Naive thymus-derived CD4-positive, alpha-beta T cell (primary cell): ENCODE measurements at regions not wholly inside any gene's neighbourhood (a gene's known extent, or its start where the extent isn't known, plus 50 kb on each side); places are given as distances from the start of the nearest gene placed in this dataset.

ENCODE experiments used
- ATAC-seq: fragments of 150-1000 bp; cut with Tn5 transposase; 2 replicates; pipeline ENCODE4 v1.10.0; 2021; ENCODE audit warnings: mild to moderate bottlenecking, moderate library complexity
- CTCF ChIA-PET: fragments of 350-600 bp; sonication (Branson Sonifier 250); formaldehyde crosslinking; loops from one replicate; lab custom pipeline; 2021; ENCODE audit warnings: antibody characterized with exemption; lab: Charles Lee
- POLR2A ChIA-PET: fragments of 350-600 bp; sonication (Branson Sonifier 250); formaldehyde crosslinking; loops from one replicate; lab custom pipeline; 2021; ENCODE audit warnings: antibody characterized with exemption, inconsistent platforms; lab: Charles Lee
- DNase-seq, 9 donors: peaks; one replicate each; pipeline versions ENCODE4 v3.0.0 to v3.0.0-alpha.2; 2020 to 2022; ENCODE audit warnings: mixed read lengths in 1 of 9
- H3K27ac ChIP-seq: one replicate; pipeline ENCODE4 v1.7.0; 2013; ENCODE audit warnings: mild to moderate bottlenecking, low read depth, low read length, moderate library complexity
- H3K27me3 ChIP-seq, 2 donors: one replicate each; pipeline ENCODE4 v1.7.0; 2013; ENCODE audit warnings: low read length in 2 of 2, mild to moderate bottlenecking in 2 of 2, moderate library complexity in 2 of 2; ENCODE audit not compliant: control insufficient read depth in 2 of 2, insufficient read depth in 2 of 2
- H3K36me3 ChIP-seq, 3 experiments: 1 replicate in 2 of 3; 2 replicates in 1 of 3; pipeline ENCODE4 v1.7.0; 2013; ENCODE audit warnings: low read length in 3 of 3, mild to moderate bottlenecking in 3 of 3, moderate library complexity in 1 of 3; ENCODE audit not compliant: insufficient read depth in 3 of 3, control insufficient read depth in 2 of 3
- H3K4me1 ChIP-seq, 2 donors: one replicate each; pipeline ENCODE4 v1.7.0; 2013; ENCODE audit warnings: low read length in 2 of 2, mild to moderate bottlenecking in 2 of 2, moderate library complexity in 1 of 2; ENCODE audit not compliant: control insufficient read depth in 2 of 2, insufficient read depth in 2 of 2
- H3K4me3 ChIP-seq: 2 replicates; pipeline ENCODE4 v1.7.0; 2013; ENCODE audit warnings: mild to moderate bottlenecking, low read length
- H3K9me3 ChIP-seq, 3 experiments: 1 replicate in 2 of 3; 2 replicates in 1 of 3; pipeline ENCODE4 v1.7.0; 2013; ENCODE audit warnings: low read length in 3 of 3; ENCODE audit not compliant: control insufficient read depth in 2 of 3
- H3K27ac Mint-ChIP-seq, 9 donors: one replicate each; pipeline ENCODE4 v1.8.0; 2020 to 2022; ENCODE audit warnings: mixed read lengths in 9 of 9, mild to moderate bottlenecking in 8 of 9, moderate library complexity in 5 of 9, inconsistent platforms in 2 of 9
- H3K27me3 Mint-ChIP-seq, 5 donors: one replicate each; pipeline ENCODE4 v1.8.0; 2021 to 2022; ENCODE audit warnings: mixed read lengths in 5 of 5, mild to moderate bottlenecking in 1 of 5
- H3K36me3 Mint-ChIP-seq, 5 donors: one replicate each; pipeline ENCODE4 v1.8.0; 2020 to 2022; ENCODE audit warnings: mixed read lengths in 5 of 5, mild to moderate bottlenecking in 3 of 5, inconsistent platforms in 1 of 5
- H3K4me1 Mint-ChIP-seq, 7 donors: one replicate each; pipeline ENCODE4 v1.8.0; 2020 to 2022; ENCODE audit warnings: mixed read lengths in 7 of 7, mild to moderate bottlenecking in 3 of 7, inconsistent platforms in 1 of 7
- H3K4me3 Mint-ChIP-seq, 10 donors: one replicate each; pipeline ENCODE4 v1.8.0; 2020 to 2022; ENCODE audit warnings: mild to moderate bottlenecking in 10 of 10, mixed read lengths in 10 of 10, moderate library complexity in 6 of 10, inconsistent platforms in 2 of 10
- H3K9me3 Mint-ChIP-seq, 11 donors: one replicate each; pipeline ENCODE4 v1.8.0; 2020 to 2022; ENCODE audit warnings: mixed read lengths in 11 of 11, mild to moderate bottlenecking in 4 of 11, inconsistent platforms in 1 of 11, moderate library complexity in 1 of 11
- intact Hi-C, 2 donors: fragments of 100-400 bp; cut with micrococcal nuclease; formaldehyde crosslinking; loops; one replicate each; pipeline ENCODE4 v1.15.1; 2023

DNA sequence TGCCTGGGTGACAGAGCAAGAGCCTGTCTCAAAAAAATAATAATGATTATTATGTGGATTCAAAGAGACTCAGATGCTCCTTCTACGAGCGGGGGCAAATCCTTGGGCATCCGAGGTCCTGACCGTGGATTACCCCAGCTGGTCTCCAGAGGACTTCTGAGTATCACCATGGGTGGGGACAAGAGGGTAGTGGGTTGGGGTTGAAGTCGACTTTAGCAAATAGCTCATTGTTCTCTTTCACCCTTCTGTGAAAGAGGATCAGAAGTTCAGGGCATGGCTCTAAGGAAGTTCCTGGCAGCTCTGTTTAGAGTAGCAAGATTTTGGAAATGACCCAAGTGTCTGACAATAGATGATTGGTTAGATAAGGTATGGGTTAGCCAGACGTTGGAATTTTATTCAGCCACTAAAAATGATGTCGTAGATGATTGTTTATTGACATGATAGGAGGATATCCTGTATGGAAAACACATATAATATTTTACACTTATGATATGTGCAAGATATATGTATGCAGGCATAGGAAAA lies 59.0 kb upstream of the SPRED2 start:
- Mint-ChIP-seq H3K36me3 (peaks cover 0 to 14% (median 7%) of the 10 kb centered on the region in 5 donors), H3K27me3 (peaks cover 5 to 28% (median 19%) of the 10 kb centered on the region in 5 donors), H3K4me3 (no peak overlapping the region), H3K4me1 (no peaks in the 10 kb centered on the region), H3K27ac (no peak overlapping the region), H3K9me3 (peaks cover 0 to 35% (median 11%) of the 10 kb centered on the region in 11 donors)
- H3K9me3 ChIP-seq = peaks cover 0 to 8% (median 0%) of the 10 kb centered on the region in 3 experiments
- intact Hi-C loops = no loop called here
- no peaks in the 10 kb centered on the region for H3K36me3 ChIP-seq
- no peak overlapping the region for H3K27ac ChIP-seq
- no peaks in the 10 kb centered on the region for H3K27me3 ChIP-seq
- DNase-seq = no peak
- no peak for ATAC-seq
- POLR2A ChIA-PET = no interaction called here
- CTCF ChIA-PET = no interaction called here
- H3K4me1 ChIP-seq = no peaks in the 10 kb centered on the region
- H3K4me3 ChIP-seq = no peak overlapping the region

DNA sequence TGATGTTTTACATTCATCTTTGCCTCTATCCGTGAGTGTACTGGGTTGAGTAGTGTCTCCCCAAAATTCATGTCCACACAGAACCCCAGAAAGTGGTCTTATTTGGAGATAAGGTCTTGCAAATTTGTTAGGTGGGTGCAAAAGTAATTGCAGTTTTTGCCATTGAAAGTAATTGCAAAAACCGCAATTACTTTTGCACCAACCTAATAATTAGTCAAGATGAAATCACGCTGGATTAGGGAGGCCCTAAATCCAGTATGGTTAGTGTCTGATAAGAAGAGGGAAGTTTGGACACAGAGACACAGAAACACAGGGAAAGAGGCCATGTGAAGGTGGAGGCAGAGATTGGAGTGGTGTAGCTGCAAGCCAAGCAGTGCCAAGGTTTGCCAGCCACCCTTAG lies 57.8 kb upstream of the SPRED2 start:
- Mint-ChIP-seq H3K27ac (no peak overlapping the region), H3K9me3 (peaks cover 0 to 37% (median 12%) of the 10 kb centered on the region in 11 donors), H3K36me3 (peaks cover 0 to 15% (median 7%) of the 10 kb centered on the region in 5 donors), H3K4me1 (no peaks in the 10 kb centered on the region), H3K27me3 (peaks cover 5 to 28% (median 19%) of the 10 kb centered on the region in 5 donors), H3K4me3 (no peak overlapping the region)
- Histone ChIP-seq H3K9me3 (peaks cover 0 to 8% (median 0%) of the 10 kb centered on the region in 3 experiments), H3K4me3 (no peak overlapping the region), H3K4me1 (no peaks in the 10 kb centered on the region), H3K27me3 (no peaks in the 10 kb centered on the region), H3K36me3 (no peaks in the 10 kb centered on the region), H3K27ac (no peak overlapping the region)
- ATAC-seq (no peak), DNase-seq (no peak)
- ChIA-PET POLR2A (no interaction called here), CTCF (no interaction called here)
- intact Hi-C loops = no loop called here

DNA sequence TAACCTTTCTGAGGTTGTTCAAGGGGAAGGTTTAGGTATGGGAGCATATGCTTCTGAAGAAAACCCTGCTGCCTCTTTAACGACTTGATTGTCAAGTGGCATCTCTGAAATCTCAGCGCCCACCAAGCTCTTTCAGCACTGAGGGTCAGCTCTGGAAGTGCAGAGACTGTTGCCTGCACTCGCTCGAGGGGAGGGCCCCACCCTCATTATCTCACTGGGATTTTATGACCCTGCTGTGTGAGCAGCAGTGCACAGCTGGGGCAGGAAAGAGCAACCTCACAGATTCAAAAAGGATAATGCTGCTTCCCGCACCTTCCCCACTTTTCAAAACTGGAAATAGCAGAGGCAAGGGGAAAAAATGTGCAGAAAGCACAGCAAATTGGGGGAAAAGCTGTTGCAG lies 56.9 kb upstream of the SPRED2 start:
- Mint-ChIP-seq H3K4me3 (no peak overlapping the region), H3K9me3 (peaks cover 0 to 37% (median 12%) of the 10 kb centered on the region in 11 donors)
- CTCF ChIA-PET = no interaction called here

DNA sequence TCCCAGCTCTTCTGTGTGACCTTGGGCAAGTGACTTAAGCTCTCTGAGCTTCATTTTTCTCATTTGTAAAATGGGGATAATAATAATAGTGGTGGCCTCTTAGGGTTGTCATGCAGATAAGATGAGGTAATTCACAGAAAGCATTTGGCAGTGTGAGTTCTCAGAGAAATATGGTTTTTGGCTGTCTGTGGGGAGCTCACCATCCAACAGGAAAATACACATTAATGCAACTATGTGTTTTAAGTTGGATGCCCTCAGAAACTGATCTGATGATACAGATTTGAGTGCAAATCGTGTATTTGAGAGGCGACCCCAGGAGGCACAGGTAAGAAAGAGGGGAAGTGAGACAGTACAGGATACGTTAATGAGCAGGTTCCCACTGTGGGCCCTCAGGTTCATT lies 56.1 kb upstream of the SPRED2 start:
- Histone ChIP-seq H3K27me3 (no peaks in the 10 kb centered on the region), H3K36me3 (no peaks in the 10 kb centered on the region), H3K9me3 (peaks cover 0 to 8% (median 0%) of the 10 kb centered on the region in 3 experiments), H3K4me1 (no peaks in the 10 kb centered on the region), H3K27ac (no peak overlapping the region), H3K4me3 (no peak overlapping the region)
- ChIA-PET POLR2A (no interaction called here), CTCF (no interaction called here)
- intact Hi-C loops = no loop called here
- H3K36me3 Mint-ChIP-seq = peaks cover 0 to 17% (median 7%) of the 10 kb centered on the region in 5 donors
- H3K9me3 Mint-ChIP-seq = peaks cover 0 to 37% (median 12%) of the 10 kb centered on the region in 11 donors
- peaks cover 2 to 28% (median 19%) of the 10 kb centered on the region in 5 donors for H3K27me3 Mint-ChIP-seq
- ATAC-seq = no peak
- no peak for DNase-seq
- H3K4me3 Mint-ChIP-seq = no peak overlapping the region
- H3K27ac Mint-ChIP-seq = no peak overlapping the region
- H3K4me1 Mint-ChIP-seq = no peaks in the 10 kb centered on the region

More for the DNA sequence above, 56.9 kb upstream of the SPRED2 start:
- Mint-ChIP-seq H3K27me3 (peaks cover 2 to 28% (median 19%) of the 10 kb centered on the region in 5 donors), H3K27ac (no peak overlapping the region), H3K36me3 (peaks cover 0 to 17% (median 7%) of the 10 kb centered on the region in 5 donors), H3K4me1 (no peaks in the 10 kb centered on the region)
- DNase-seq = no peak
- Histone ChIP-seq H3K4me1 (no peaks in the 10 kb centered on the region), H3K27ac (no peak overlapping the region), H3K27me3 (no peaks in the 10 kb centered on the region), H3K9me3 (peaks cover 0 to 8% (median 0%) of the 10 kb centered on the region in 3 experiments), H3K36me3 (no peaks in the 10 kb centered on the region), H3K4me3 (no peak overlapping the region)
- intact Hi-C loops = no loop called here
- no peak for ATAC-seq
- POLR2A ChIA-PET = no interaction called here

DNA sequence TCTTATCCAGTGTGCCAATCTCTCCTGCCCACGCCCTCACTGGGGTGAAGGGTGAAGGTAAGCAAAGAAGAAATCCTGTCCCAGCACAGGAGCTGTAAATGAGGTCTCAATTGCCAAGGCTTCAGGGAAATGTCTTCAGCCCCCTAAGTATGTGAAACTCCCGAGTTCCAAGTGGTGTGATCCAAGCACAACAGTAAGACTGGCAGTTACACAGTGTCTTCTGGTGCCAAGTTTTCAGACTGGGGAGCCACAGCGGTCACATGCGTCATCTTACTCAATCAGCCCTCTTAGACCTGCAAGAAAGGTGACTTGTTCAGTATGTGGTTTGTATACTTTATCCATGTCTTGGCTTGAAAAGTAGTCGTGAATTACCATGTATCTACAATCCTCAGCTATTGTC lies 55.0 kb upstream of the SPRED2 start:
- peaks cover 0 to 37% (median 12%) of the 10 kb centered on the region in 11 donors for H3K9me3 Mint-ChIP-seq
- ChIA-PET CTCF (no interaction called here), POLR2A (no interaction called here)
- DNase-seq = no peak
- H3K9me3 ChIP-seq = peaks cover 0 to 8% (median 0%) of the 10 kb centered on the region in 3 experiments
- H3K27ac Mint-ChIP-seq = no peak overlapping the region
- no peak overlapping the region for H3K27ac ChIP-seq
- no peaks in the 10 kb centered on the region for H3K27me3 ChIP-seq
- intact Hi-C loops = no loop called here
- no peak overlapping the region for H3K4me3 Mint-ChIP-seq
- no peak for ATAC-seq
- no peak overlapping the region for H3K4me3 ChIP-seq
- peaks cover 4 to 24% (median 20%) of the 10 kb centered on the region in 5 donors for H3K27me3 Mint-ChIP-seq
- no peaks in the 10 kb centered on the region for H3K36me3 ChIP-seq
- no peaks in the 10 kb centered on the region for H3K4me1 Mint-ChIP-seq
- H3K36me3 Mint-ChIP-seq = peaks cover 0 to 17% (median 7%) of the 10 kb centered on the region in 5 donors
- no peaks in the 10 kb centered on the region for H3K4me1 ChIP-seq

DNA sequence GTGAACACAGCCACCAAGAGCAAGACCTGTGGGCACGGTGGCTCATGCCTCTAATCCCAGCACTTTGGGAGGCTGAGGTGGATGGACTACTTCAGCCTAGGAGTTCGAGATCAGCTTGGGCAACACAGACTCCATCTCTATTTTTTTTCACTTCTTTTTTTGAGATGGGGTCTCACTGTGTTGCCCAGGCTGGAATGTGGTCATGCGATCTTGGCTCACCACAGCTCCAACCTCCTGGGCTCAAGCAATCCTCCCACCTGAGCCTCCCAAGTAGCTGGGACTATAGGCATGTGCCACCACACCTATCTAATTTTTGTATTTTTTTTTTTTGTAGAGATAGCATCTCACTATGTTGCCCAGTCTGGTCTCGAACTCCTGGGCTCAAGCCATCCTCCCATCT lies 54.4 kb upstream of the SPRED2 start:
- Histone ChIP-seq H3K4me1 (no peaks in the 10 kb centered on the region), H3K27me3 (no peaks in the 10 kb centered on the region), H3K4me3 (no peak overlapping the region), H3K27ac (no peak overlapping the region), H3K36me3 (no peaks in the 10 kb centered on the region), H3K9me3 (peaks cover 0 to 8% (median 0%) of the 10 kb centered on the region in 3 experiments)
- no peak overlapping the region for H3K27ac Mint-ChIP-seq
- H3K27me3 Mint-ChIP-seq = peaks cover 6 to 24% (median 20%) of the 10 kb centered on the region in 5 donors
- DNase-seq (no peak), ATAC-seq (no peak)
- POLR2A ChIA-PET = no interaction called here
- no peaks in the 10 kb centered on the region for H3K4me1 Mint-ChIP-seq
- H3K36me3 Mint-ChIP-seq = peaks cover 0 to 17% (median 7%) of the 10 kb centered on the region in 5 donors
- peaks cover 0 to 37% (median 12%) of the 10 kb centered on the region in 11 donors for H3K9me3 Mint-ChIP-seq
- CTCF ChIA-PET = no interaction called here
- intact Hi-C loops = no loop called here
- no peak overlapping the region for H3K4me3 Mint-ChIP-seq

DNA sequence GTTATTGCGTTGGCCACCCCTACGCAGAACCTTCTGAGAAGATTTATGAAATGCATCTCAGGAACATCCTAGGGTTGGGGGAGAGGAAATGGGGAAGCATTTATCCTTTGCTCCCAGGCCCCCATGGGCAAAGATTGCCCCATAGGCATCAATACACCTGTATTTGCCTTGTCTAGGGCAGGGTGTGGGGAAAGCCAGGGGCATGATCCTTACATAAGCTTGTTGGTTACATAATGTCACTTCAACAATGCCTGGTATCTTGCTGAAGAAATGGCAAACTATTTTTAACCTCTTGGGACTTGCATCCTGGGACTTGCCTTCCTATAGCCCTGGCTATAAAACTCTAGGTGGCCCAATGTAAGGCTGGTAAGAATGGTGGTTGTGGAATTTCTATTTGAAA lies 53.9 kb upstream of the SPRED2 start:
- no peaks in the 10 kb centered on the region for H3K27me3 ChIP-seq
- H3K4me3 ChIP-seq = no peak overlapping the region
- ChIA-PET CTCF (no interaction called here), POLR2A (no interaction called here)
- DNase-seq = no peak
- no peak overlapping the region for H3K27ac ChIP-seq
- H3K4me1 ChIP-seq = no peaks in the 10 kb centered on the region
- no peak for ATAC-seq
- H3K36me3 Mint-ChIP-seq = peaks cover 0 to 17% (median 7%) of the 10 kb centered on the region in 5 donors
- H3K4me1 Mint-ChIP-seq = no peaks in the 10 kb centered on the region
- H3K4me3 Mint-ChIP-seq = no peak overlapping the region
- intact Hi-C loops = no loop called here
- peaks cover 0 to 8% (median 0%) of the 10 kb centered on the region in 3 experiments for H3K9me3 ChIP-seq
- H3K27me3 Mint-ChIP-seq = peaks cover 6 to 24% (median 17%) of the 10 kb centered on the region in 5 donors
- no peak overlapping the region for H3K27ac Mint-ChIP-seq
- H3K36me3 ChIP-seq = no peaks in the 10 kb centered on the region
- H3K9me3 Mint-ChIP-seq = peaks cover 0 to 37% (median 12%) of the 10 kb centered on the region in 11 donors
